Heart right ventricle (tissue), 16 donors: ENCODE measurements at regions not wholly inside any gene's neighbourhood (a gene's known extent, or its start where the extent isn't known, plus 50 kb on each side); places are given as distances from the start of the nearest gene placed in this dataset.

Source experiments
- ATAC-seq, 8 donors: fragments of 200-7000 bp; cut with Tn5 transposase; one replicate each; pipeline ENCODE4 v1.9.1; 2020; ENCODE audit warnings: mild to moderate bottlenecking in 8 of 8, moderate library complexity in 8 of 8, moderate number of reproducible peaks in 1 of 8
- DNase-seq, 2 donors: peaks; one replicate each; pipeline ENCODE4 v3.0.0-alpha.2; 2020
- H3K27ac ChIP-seq, 10 donors: fragments of 200-600 bp; sonication (generic) in 2 of 10; one replicate each; pipeline versions ENCODE4 v1.5.0 to v1.8.0; 2020 to 2022; ENCODE audit warnings: mild to moderate bottlenecking in 3 of 10
- H3K27me3 ChIP-seq, 7 donors: fragments of 200-600 bp; one replicate each; pipeline ENCODE4 v1.8.0; 2021 to 2022; ENCODE audit warnings: mild to moderate bottlenecking in 2 of 7
- H3K36me3 ChIP-seq, 9 donors: fragments of 200-600 bp; sonication (generic) in 1 of 9; one replicate each; pipeline versions ENCODE4 v1.5.0 to v1.8.0; 2020 to 2022; ENCODE audit warnings: mild to moderate bottlenecking in 2 of 9
- H3K4me1 ChIP-seq, 9 donors: fragments of 200-600 bp; sonication (generic) in 1 of 9; one replicate each; pipeline versions ENCODE4 v1.5.0 to v1.8.0; 2020 to 2022; ENCODE audit warnings: mild to moderate bottlenecking in 4 of 9
- H3K4me3 ChIP-seq, 10 donors: fragments of 200-600 bp; sonication (generic) in 2 of 10; one replicate each; pipeline versions ENCODE4 v1.5.0 to v1.8.0; 2020 to 2022; ENCODE audit warnings: mild to moderate bottlenecking in 7 of 10, moderate library complexity in 2 of 10
- H3K9me3 ChIP-seq, 11 donors: fragments of 200-600 bp in 10 of 11; sonication (generic) in 2 of 11; one replicate each; pipeline versions ENCODE4 v1.5.0 to v1.8.0; 2013 to 2022; ENCODE audit warnings: mild to moderate bottlenecking in 2 of 11, control low read depth in 1 of 11, moderate library complexity in 1 of 11
- WGBS, 2 donors: extraction: QIAGEN DNeasy Blood & Tissue Kit; methylation state at CpG; one replicate each; pipeline ENCODE4 v1.1.7; 2013; ENCODE audit warnings: inconsistent platforms in 1 of 2; 5-methylcytosine and 5-hydroxymethylcytosine counted together
- intact Hi-C, 10 donors: fragments of 100-400 bp; cut with DNase I; formaldehyde crosslinking; loops; one replicate each; pipeline versions ENCODE4 v1.11.1 to v1.14.2; 2022
- TF ChIP-seq, protein P1 (sequence below), 9 donors: fragments of 200-600 bp; sonication (generic) in 2 of 9; IDR thresholded peaks; one replicate each; pipeline versions ENCODE4 v1.5.0 to v1.8.0; 2021 to 2022; ENCODE audit warnings: antibody characterized with exemption in 9 of 9, mild to moderate bottlenecking in 5 of 9, moderate library complexity in 1 of 9
- donor health status: Arrhythmogenic right ventricular cardiomyopathy.
- donor health status: ischemic (EF 13 %, LVEDD 7.1; RV severe dilation, severe dysfunction).
- donor health status: healthy with polysubstance abuse.
- donor health status: DM: no; HTN: yes; CAD: no.
- donor health status: DM: no; HTN: no; CAD: no.
- donor health status: ischemic (EF 25% LVEDD 6.9; RV normal size, moderate dysfunction).
- donor health status: ischemic (EF 25% LVEDD 5.7; RV mildly dilated, moderate dysfunction).
- donor health status: healthy.
- donor health status: DM: yes; HTN: yes; CAD: no.
- donor health status: Ischemic cardiomyopathy.
- donor health status: ischemic (EF 35%, LVEDD 5.7; RV mildly dilated, moderate dysfunction).
- donor health status: nonischemic (EF 11% LVEDD 7.7; RV severe dilation, severe dysfunction).
- donor health status: DM: yes; HTN: yes; CAD: no.
- donor health status: PGD.
- donor health status: ischemic (EF 29% LVEDD 5.4; RV normal size, mild dysfunction).
- donor health status: nonischemic (EF 23%, LVEDD 6.1; RV moderate dilation, normal function).

DNA sequence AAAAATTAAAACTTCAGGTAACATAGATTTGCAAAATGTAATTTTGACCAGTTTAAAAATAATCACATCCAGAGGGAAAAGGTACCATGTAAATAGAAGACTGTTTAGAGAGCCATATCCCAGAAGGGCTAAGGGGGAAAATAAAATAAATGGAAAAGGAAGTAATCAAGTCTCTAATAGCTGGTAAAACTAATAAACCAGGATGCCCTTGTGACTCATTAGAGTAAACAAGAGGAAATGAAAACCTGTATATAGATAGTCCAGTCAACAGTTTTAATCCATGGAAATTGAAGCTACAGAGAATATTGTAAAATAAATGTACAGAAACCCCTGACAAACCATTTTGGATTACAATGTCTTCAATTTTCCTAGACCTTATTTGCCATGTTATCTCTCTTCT is 698.0 kb upstream of the RGS18 start:
- DNase-seq, result no peak
- no peak overlapping the region for H3K4me3 ChIP-seq
- H3K9me3 ChIP-seq, result no peaks in the 10 kb centered on the region
- intact Hi-C loops, result no loop called here
- TF ChIP-seq, protein P1, sequence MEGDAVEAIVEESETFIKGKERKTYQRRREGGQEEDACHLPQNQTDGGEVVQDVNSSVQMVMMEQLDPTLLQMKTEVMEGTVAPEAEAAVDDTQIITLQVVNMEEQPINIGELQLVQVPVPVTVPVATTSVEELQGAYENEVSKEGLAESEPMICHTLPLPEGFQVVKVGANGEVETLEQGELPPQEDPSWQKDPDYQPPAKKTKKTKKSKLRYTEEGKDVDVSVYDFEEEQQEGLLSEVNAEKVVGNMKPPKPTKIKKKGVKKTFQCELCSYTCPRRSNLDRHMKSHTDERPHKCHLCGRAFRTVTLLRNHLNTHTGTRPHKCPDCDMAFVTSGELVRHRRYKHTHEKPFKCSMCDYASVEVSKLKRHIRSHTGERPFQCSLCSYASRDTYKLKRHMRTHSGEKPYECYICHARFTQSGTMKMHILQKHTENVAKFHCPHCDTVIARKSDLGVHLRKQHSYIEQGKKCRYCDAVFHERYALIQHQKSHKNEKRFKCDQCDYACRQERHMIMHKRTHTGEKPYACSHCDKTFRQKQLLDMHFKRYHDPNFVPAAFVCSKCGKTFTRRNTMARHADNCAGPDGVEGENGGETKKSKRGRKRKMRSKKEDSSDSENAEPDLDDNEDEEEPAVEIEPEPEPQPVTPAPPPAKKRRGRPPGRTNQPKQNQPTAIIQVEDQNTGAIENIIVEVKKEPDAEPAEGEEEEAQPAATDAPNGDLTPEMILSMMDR (IDR thresholded peaks at IDR 0.05), result no peak
- no peaks in the 10 kb centered on the region for H3K4me1 ChIP-seq
- H3K36me3 ChIP-seq, result no peaks in the 10 kb centered on the region
- H3K27me3 ChIP-seq, result no peaks in the 10 kb centered on the region
- ATAC-seq, result no peak
- no peak overlapping the region for H3K27ac ChIP-seq

DNA sequence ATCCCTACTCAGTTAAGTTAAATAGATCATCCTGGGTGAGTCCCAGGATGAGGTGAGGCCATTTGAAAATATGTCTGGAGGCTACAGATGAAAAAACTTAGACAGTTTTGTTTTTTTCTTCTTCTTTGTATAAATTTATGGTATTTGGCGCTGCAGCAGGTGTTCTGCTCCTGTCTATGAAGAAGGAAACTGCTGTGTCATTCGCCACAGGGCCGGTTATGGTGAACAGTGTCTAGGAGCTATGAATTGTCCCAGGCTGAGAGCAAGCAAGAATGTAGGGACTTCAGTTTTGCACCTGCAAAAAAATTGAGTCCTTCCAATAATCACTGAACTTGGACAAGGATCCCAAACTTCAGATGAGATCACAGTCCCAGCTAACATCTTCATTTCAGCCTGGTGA is 674.3 kb upstream of the RGS18 start:
- intact Hi-C loops, result no loop called here

DNA sequence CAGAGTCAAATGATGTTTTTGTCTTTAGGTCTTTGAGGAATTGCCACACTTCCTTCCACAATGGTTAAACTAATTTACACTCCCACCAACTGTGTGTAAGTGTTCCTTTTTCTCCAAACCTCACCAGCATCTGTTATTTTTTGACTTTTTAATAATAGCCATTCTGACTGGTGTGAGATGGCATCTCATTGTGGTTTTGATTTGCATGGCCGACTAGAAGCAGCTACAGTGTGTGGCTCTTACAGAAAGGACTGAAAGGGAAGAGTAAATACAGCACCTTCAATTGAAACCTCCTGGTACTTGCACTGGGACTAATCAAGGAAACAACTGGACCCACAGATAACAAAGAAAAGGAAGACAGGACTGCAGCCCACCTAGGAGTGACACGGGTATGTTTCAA is 668.0 kb upstream of the RGS18 start:
- intact Hi-C loops, result no loop called here
- H3K4me3 ChIP-seq, result no peak overlapping the region
- H3K27me3 ChIP-seq, result no peaks in the 10 kb centered on the region
- no peak for ATAC-seq
- TF ChIP-seq, protein P1 (IDR thresholded peaks at IDR 0.05), result no peak
- WGBS, 2 donors, result 58 to 75% methylated on average over 2 of the region's 2 CpGs
- H3K9me3 ChIP-seq, result peaks cover 0 to 29% (median 10%) of the 10 kb centered on the region in 11 donors
- no peaks in the 10 kb centered on the region for H3K4me1 ChIP-seq
- H3K36me3 ChIP-seq, result no peaks in the 10 kb centered on the region
- no peak for DNase-seq
- H3K27ac ChIP-seq, result no peak overlapping the region

More for the DNA sequence above, 674.3 kb upstream of the RGS18 start:
- no peak for ATAC-seq
- TF ChIP-seq, protein P1 (IDR thresholded peaks at IDR 0.05), result no peak
- H3K4me1 ChIP-seq, result no peaks in the 10 kb centered on the region
- WGBS, 2 donors, result 86 to 91% methylated on average over 3 of the region's 3 CpGs
- no peak overlapping the region for H3K4me3 ChIP-seq
- no peak overlapping the region for H3K27ac ChIP-seq
- no peaks in the 10 kb centered on the region for H3K27me3 ChIP-seq
- peaks cover 0 to 25% (median 10%) of the 10 kb centered on the region in 11 donors for H3K9me3 ChIP-seq
- no peaks in the 10 kb centered on the region for H3K36me3 ChIP-seq
- no peak for DNase-seq

DNA sequence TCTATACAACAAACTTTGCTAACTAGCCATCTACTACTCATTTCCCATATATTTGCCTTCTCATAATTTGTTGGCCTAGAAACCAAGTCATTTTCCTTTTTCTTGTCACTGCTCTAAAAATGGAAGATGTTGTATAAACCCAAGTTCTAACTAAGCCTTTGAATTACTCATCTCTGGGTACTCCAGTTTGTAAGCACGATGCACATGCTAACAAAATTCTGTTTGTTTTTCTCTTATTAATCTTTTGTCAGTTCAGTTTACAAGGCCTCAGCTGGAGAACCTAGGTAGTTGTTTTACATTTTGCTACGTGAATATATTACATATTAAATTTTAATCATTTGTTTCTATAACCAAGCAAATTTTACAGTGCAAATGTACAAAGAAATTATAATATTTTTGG is 663.2 kb upstream of the RGS18 start:
- TF ChIP-seq, protein P1 (IDR thresholded peaks at IDR 0.05), result no peak
- ATAC-seq (no peak), DNase-seq (no peak)
- intact Hi-C loops, result no loop called here
- Histone ChIP-seq H3K27ac (no peak overlapping the region), H3K4me3 (no peak overlapping the region), H3K4me1 (no peaks in the 10 kb centered on the region), H3K27me3 (no peaks in the 10 kb centered on the region), H3K9me3 (peaks cover 0 to 10% (median 0%) of the 10 kb centered on the region in 11 donors), H3K36me3 (no peaks in the 10 kb centered on the region)
- WGBS, 2 donors, result 80 to 87% methylated on average over 2 of the region's 2 CpGs

DNA sequence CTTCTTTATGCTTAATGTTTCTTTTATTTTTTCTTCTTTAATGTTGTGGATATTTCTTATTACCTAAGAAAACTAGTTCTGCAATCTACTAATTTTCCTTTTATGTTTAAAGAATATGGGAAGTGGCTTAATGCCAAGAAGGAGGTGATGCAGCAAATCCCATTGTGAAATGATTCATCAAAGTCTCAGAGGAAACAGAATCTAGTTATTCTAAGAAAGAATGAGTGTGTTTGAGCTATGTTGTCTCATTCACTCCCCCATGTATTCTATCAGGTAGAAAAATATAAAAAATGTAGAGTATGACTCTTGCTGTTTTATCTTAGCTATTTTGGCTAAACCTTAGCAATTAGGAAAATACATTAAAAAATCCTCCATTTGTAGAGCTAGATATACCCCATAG is 659.9 kb upstream of the RGS18 start:
- no peak for ATAC-seq
- no peaks in the 10 kb centered on the region for H3K4me1 ChIP-seq
- no peaks in the 10 kb centered on the region for H3K9me3 ChIP-seq
- no peak overlapping the region for H3K27ac ChIP-seq
- TF ChIP-seq, protein P1 (IDR thresholded peaks at IDR 0.05), result no peak
- H3K27me3 ChIP-seq, result no peaks in the 10 kb centered on the region
- H3K4me3 ChIP-seq, result no peak overlapping the region
- no peak for DNase-seq
- intact Hi-C loops, result no loop called here
- H3K36me3 ChIP-seq, result no peaks in the 10 kb centered on the region
